ENCODE measurements at regions not wholly inside any gene's neighbourhood (a gene's known extent, or its start where the extent isn't known, plus 50 kb on each side); places are given as distances from the start of the nearest gene placed in this dataset.
A peak's percentile ranks its signal among the peaks of the same experiment; 100 is the strongest.

- DNase-seq = peak; percentile 65
Observed at GRCh38 chr4:117447925-117448324, 362.5 kb upstream of the TRAM1L1 start.

- DNase-seq = no peak
Observed at GRCh38 chr4:117455088-117455487, 369.7 kb upstream of the TRAM1L1 start.

- no peak for DNase-seq
Observed at GRCh38 chr4:117466388-117466787, 381.0 kb upstream of the TRAM1L1 start.

- DNase-seq = no peak
Observed at GRCh38 chr4:117467404-117467803, 382.0 kb upstream of the TRAM1L1 start.

GRCh38 chr4:117474987-117475386 lies 389.6 kb upstream of the TRAM1L1 start:
- DNase-seq = no peak

GRCh38 chr4:117477925-117478324 lies 392.5 kb upstream of the TRAM1L1 start:
- no peak for DNase-seq

- no peak for DNase-seq
Observed at GRCh38 chr4:117478702-117479101, 393.3 kb upstream of the TRAM1L1 start.

- DNase-seq = peak; percentile 63
Observed at GRCh38 chr4:117479673-117480072, 394.3 kb upstream of the TRAM1L1 start.

- no peak for DNase-seq
Observed at GRCh38 chr4:117481742-117482141, 396.4 kb upstream of the TRAM1L1 start.

- DNase-seq = no peak
Observed at GRCh38 chr4:117488692-117489091, 403.3 kb upstream of the TRAM1L1 start.

- no peak for DNase-seq
Observed at GRCh38 chr4:117489107-117489506, 403.7 kb upstream of the TRAM1L1 start.

- DNase-seq = no peak
Observed at GRCh38 chr4:117491516-117491915, 406.1 kb upstream of the TRAM1L1 start.

- no peak for DNase-seq
Observed at GRCh38 chr4:117495802-117496201, 410.4 kb upstream of the TRAM1L1 start.

GRCh38 chr4:117512414-117512813 lies 427.0 kb upstream of the TRAM1L1 start:
- no peak for DNase-seq

GRCh38 chr4:117514391-117515175 lies 429.2 kb upstream of the TRAM1L1 start:
- DNase-seq = no peak

- DNase-seq = no peak
Observed at GRCh38 chr4:117515921-117516320, 430.5 kb upstream of the TRAM1L1 start.

- no peak for DNase-seq
Observed at GRCh38 chr4:117527601-117528000, 442.2 kb upstream of the TRAM1L1 start.

GRCh38 chr4:117529401-117529800 lies 444.0 kb upstream of the TRAM1L1 start:
- DNase-seq = no peak

GRCh38 chr4:117533501-117533900 lies 448.1 kb upstream of the TRAM1L1 start:
- no peak for DNase-seq

GRCh38 chr4:117545039-117545438 lies 459.7 kb upstream of the TRAM1L1 start:
- no peak for DNase-seq

GRCh38 chr4:117549524-117549923 lies 464.1 kb upstream of the TRAM1L1 start:
- DNase-seq = no peak

GRCh38 chr4:117550085-117550484 lies 464.7 kb upstream of the TRAM1L1 start:
- no peak for DNase-seq

GRCh38 chr4:117560329-117560728 lies 474.0 kb upstream of the NDST3 start:
- DNase-seq = no peak

GRCh38 chr4:117574085-117574484 lies 460.2 kb upstream of the NDST3 start:
- DNase-seq = no peak

- DNase-seq = no peak
Observed at GRCh38 chr4:117575850-117576249, 458.4 kb upstream of the NDST3 start.

Data from activated effector memory CD4-positive, alpha-beta T cell treated with anti-CD3 and anti-CD28 coated beads, Interleukin-2, amount 50 U/mL, for 16 hours (primary cell).